WTC11 (cell line): ENCODE measurements at regions not wholly inside any gene's neighbourhood (a gene's known extent, or its start where the extent isn't known, plus 50 kb on each side); places are given as distances from the start of the nearest gene placed in this dataset.

Experiments used
- ATAC-seq: fragments of 200-7000 bp; cut with Tn5 transposase; 2 replicates; pipeline ENCODE4 v1.10.0; 2021; ENCODE audit warnings: mild to moderate bottlenecking, moderate library complexity
- CTCF ChIA-PET: fragments of 300-600 bp; sonication (Branson Sonifier 250); formaldehyde crosslinking; loops from one replicate; lab custom pipeline; 2021; ENCODE audit warnings: antibody characterized with exemption; lab: Charles Lee
- POLR2A ChIA-PET: fragments of 350-600 bp; sonication (Branson Sonifier 250); formaldehyde crosslinking; loops from one replicate; lab custom pipeline; 2021; ENCODE audit warnings: antibody characterized with exemption; lab: Charles Lee
- DNase-seq: peaks from one replicate; pipeline ENCODE4 v3.0.0; 2021; ENCODE audit warnings: low spot score
- H3K27ac Mint-ChIP-seq: 2 replicates; pipeline ENCODE4 v1.8.0; 2021; ENCODE audit warnings: mixed read lengths
- H3K27me3 Mint-ChIP-seq: 2 replicates; pipeline ENCODE4 v1.8.0; 2021; ENCODE audit warnings: low read depth, mild to moderate bottlenecking, moderate library complexity, mixed read lengths
- H3K36me3 Mint-ChIP-seq: 2 replicates; pipeline ENCODE4 v1.8.0; 2021; ENCODE audit warnings: mixed read lengths
- H3K4me1 Mint-ChIP-seq: 2 replicates; pipeline ENCODE4 v1.8.0; 2022; ENCODE audit warnings: mixed read lengths
- H3K4me3 Mint-ChIP-seq: 2 replicates; pipeline ENCODE4 v1.8.0; 2021; ENCODE audit warnings: mild to moderate bottlenecking, moderate library complexity, mixed read lengths
- H3K9me3 Mint-ChIP-seq: 2 replicates; pipeline ENCODE4 v1.8.0; 2021; ENCODE audit warnings: mixed read lengths
- CREB1 ChIP-seq: sonication (generic); formaldehyde crosslinking; IDR thresholded peaks from 2 replicates; pipeline ENCODE4 v1.8.0; 2023; ENCODE audit warnings: mild to moderate bottlenecking, missing genetic modification reagents
- FOXK1 ChIP-seq: sonication (generic); formaldehyde crosslinking; IDR thresholded peaks from 2 replicates; pipeline ENCODE4 v1.8.0; 2022; ENCODE audit warnings: mild to moderate bottlenecking, moderate library complexity, missing genetic modification reagents
- JAZF1 ChIP-seq: fragments of 250-450 bp; sonication (Bioruptor Pico); IDR thresholded peaks from 2 replicates; pipeline ENCODE4 v1.9.0; 2021; ENCODE audit warnings: moderate library complexity, mild to moderate bottlenecking, inconsistent platforms
- MXD4 ChIP-seq: fragments of 250-450 bp; sonication (Bioruptor Pico); IDR thresholded peaks from 2 replicates; pipeline ENCODE4 v1.8.0; 2021; ENCODE audit warnings: mild to moderate bottlenecking, moderate library complexity, borderline replicate concordance
- NFATC4 ChIP-seq: fragments of 250-450 bp; sonication (Bioruptor Pico); IDR thresholded peaks from 2 replicates; pipeline ENCODE4 v1.9.0; 2021; ENCODE audit warnings: mild to moderate bottlenecking
- NFE2L1 ChIP-seq: sonication (generic); formaldehyde crosslinking; IDR thresholded peaks from 2 replicates; pipeline ENCODE4 v1.8.1; 2023; ENCODE audit warnings: missing genetic modification reagents
- NR1H2 ChIP-seq: sonication (generic); formaldehyde crosslinking; IDR thresholded peaks from 2 replicates; pipeline ENCODE4 v1.9.0; 2021; ENCODE audit warnings: mild to moderate bottlenecking, moderate library complexity, missing genetic modification reagents
- NR2C2 ChIP-seq: sonication (generic); formaldehyde crosslinking; IDR thresholded peaks from 2 replicates; pipeline ENCODE4 v1.8.0; 2022; ENCODE audit warnings: mild to moderate bottlenecking, missing genetic modification reagents
- RELA ChIP-seq: sonication (generic); formaldehyde crosslinking; IDR thresholded peaks from 2 replicates; pipeline ENCODE4 v1.8.1; 2022; ENCODE audit warnings: missing genetic modification reagents, mild to moderate bottlenecking, borderline replicate concordance
- ZNF219 ChIP-seq: sonication (generic); formaldehyde crosslinking; IDR thresholded peaks from 2 replicates; pipeline ENCODE4 v1.8.0; 2023; ENCODE audit warnings: missing genetic modification reagents, mild to moderate bottlenecking, borderline replicate concordance
- ZNF416 ChIP-seq: fragments of 250-450 bp; sonication (Bioruptor Pico); IDR thresholded peaks from 2 replicates; pipeline ENCODE4 v1.9.0; 2021; ENCODE audit warnings: mild to moderate bottlenecking, inconsistent platforms
- ZNF671 ChIP-seq: fragments of 250-450 bp; sonication (Bioruptor Pico); IDR thresholded peaks from 2 replicates; pipeline ENCODE4 v1.8.0; 2021; ENCODE audit warnings: mild to moderate bottlenecking
- TF ChIP-seq, protein P1 (sequence below): fragments of 250-450 bp; sonication (Bioruptor Pico); IDR thresholded peaks from 2 replicates; pipeline ENCODE4 v1.9.0; 2021; ENCODE audit warnings: mild to moderate bottlenecking
- TF ChIP-seq, protein P2 (sequence below): sonication (generic); formaldehyde crosslinking; IDR thresholded peaks from 2 replicates; pipeline ENCODE4 v1.8.0; 2023; ENCODE audit warnings: mild to moderate bottlenecking, missing genetic modification reagents
- TF ChIP-seq, protein P3 (sequence below): sonication (generic); formaldehyde crosslinking; IDR thresholded peaks from 2 replicates; pipeline ENCODE4 v1.8.1; 2023; ENCODE audit warnings: mild to moderate bottlenecking, missing genetic modification reagents, moderate library complexity
- TF ChIP-seq, protein P4 (sequence below): sonication (generic); formaldehyde crosslinking; IDR thresholded peaks from 2 replicates; pipeline ENCODE4 v1.8.1; 2023; ENCODE audit warnings: mild to moderate bottlenecking, missing genetic modification reagents, moderate library complexity
- TF ChIP-seq, protein P5 (sequence below): sonication (generic); formaldehyde crosslinking; IDR thresholded peaks from 2 replicates; pipeline ENCODE4 v1.8.0; 2022; ENCODE audit warnings: mild to moderate bottlenecking, missing genetic modification reagents
- TF ChIP-seq, protein P6 (sequence below): sonication (generic); formaldehyde crosslinking; IDR thresholded peaks from 2 replicates; pipeline ENCODE4 v1.8.0; 2022; ENCODE audit warnings: missing genetic modification reagents
- TF ChIP-seq, protein P7 (sequence below): sonication (generic); formaldehyde crosslinking; conservative IDR thresholded peaks from 2 replicates; pipeline ENCODE4 v1.8.1; 2023; ENCODE audit warnings: mild to moderate bottlenecking, low read depth, missing genetic modification reagents, moderate library complexity
- TF ChIP-seq, protein P8 (sequence below): sonication (generic); formaldehyde crosslinking; IDR thresholded peaks from 2 replicates; pipeline ENCODE4 v1.8.1; 2022; ENCODE audit warnings: mild to moderate bottlenecking, missing genetic modification reagents, moderate library complexity, borderline replicate concordance
- TF ChIP-seq, protein P9 (sequence below): fragments of 200-600 bp; IDR thresholded peaks from 2 replicates; pipeline ENCODE4 v1.8.0; 2022; ENCODE audit warnings: antibody characterized with exemption

DNA sequence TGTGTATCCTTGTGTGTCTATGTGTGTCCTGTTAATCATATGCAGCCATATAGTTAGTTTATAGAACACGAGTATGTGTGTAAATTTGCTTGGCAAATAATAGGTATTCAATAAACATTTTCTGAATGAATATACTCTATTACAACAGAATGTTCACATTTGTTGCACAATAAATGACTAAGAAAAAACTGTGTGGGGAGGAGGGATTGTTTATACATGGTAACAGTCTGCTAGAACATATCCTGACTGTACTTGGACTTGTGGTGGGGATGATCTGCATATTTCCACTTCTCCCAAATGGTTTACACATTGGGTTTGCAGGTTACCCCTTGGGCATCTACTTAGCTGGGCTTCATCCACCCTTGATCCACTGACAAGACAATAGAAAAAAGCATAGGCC, 194.6 kb downstream of the INSC start:
- H3K9me3 Mint-ChIP-seq: peaks cover 28% of the 10 kb centered on the region
- no peak overlapping the region for H3K4me3 Mint-ChIP-seq
- no peak overlapping the region for H3K27ac Mint-ChIP-seq
- H3K36me3 Mint-ChIP-seq: 0 out of 2 replicates have a peak, but pooled peaks cover 3% of the 10 kb centered on the region
- TF ChIP-seq ZNF671 (CRISPR knock-in tag) (no peak), RELA (no peak), NR1H2 (CRISPR knock-in tag) (no peak), JAZF1 (no peak), CREB1 (CRISPR knock-in tag) (no peak), FOXK1 (CRISPR knock-in tag) (no peak), NFE2L1 (CRISPR knock-in tag) (no peak)
- TF ChIP-seq, protein P1, sequence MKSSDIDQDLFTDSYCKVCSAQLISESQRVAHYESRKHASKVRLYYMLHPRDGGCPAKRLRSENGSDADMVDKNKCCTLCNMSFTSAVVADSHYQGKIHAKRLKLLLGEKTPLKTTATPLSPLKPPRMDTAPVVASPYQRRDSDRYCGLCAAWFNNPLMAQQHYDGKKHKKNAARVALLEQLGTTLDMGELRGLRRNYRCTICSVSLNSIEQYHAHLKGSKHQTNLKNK (CRISPR knock-in tag): no peak
- TF ChIP-seq, protein P2, sequence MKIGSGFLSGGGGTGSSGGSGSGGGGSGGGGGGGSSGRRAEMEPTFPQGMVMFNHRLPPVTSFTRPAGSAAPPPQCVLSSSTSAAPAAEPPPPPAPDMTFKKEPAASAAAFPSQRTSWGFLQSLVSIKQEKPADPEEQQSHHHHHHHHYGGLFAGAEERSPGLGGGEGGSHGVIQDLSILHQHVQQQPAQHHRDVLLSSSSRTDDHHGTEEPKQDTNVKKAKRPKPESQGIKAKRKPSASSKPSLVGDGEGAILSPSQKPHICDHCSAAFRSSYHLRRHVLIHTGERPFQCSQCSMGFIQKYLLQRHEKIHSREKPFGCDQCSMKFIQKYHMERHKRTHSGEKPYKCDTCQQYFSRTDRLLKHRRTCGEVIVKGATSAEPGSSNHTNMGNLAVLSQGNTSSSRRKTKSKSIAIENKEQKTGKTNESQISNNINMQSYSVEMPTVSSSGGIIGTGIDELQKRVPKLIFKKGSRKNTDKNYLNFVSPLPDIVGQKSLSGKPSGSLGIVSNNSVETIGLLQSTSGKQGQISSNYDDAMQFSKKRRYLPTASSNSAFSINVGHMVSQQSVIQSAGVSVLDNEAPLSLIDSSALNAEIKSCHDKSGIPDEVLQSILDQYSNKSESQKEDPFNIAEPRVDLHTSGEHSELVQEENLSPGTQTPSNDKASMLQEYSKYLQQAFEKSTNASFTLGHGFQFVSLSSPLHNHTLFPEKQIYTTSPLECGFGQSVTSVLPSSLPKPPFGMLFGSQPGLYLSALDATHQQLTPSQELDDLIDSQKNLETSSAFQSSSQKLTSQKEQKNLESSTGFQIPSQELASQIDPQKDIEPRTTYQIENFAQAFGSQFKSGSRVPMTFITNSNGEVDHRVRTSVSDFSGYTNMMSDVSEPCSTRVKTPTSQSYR: no peak
- TF ChIP-seq, protein P3, sequence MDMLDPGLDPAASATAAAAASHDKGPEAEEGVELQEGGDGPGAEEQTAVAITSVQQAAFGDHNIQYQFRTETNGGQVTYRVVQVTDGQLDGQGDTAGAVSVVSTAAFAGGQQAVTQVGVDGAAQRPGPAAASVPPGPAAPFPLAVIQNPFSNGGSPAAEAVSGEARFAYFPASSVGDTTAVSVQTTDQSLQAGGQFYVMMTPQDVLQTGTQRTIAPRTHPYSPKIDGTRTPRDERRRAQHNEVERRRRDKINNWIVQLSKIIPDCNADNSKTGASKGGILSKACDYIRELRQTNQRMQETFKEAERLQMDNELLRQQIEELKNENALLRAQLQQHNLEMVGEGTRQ (CRISPR knock-in tag): no peak
- TF ChIP-seq, protein P4, sequence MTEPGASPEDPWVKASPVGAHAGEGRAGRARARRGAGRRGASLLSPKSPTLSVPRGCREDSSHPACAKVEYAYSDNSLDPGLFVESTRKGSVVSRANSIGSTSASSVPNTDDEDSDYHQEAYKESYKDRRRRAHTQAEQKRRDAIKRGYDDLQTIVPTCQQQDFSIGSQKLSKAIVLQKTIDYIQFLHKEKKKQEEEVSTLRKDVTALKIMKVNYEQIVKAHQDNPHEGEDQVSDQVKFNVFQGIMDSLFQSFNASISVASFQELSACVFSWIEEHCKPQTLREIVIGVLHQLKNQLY (CRISPR knock-in tag): no peak
- TF ChIP-seq, protein P5, sequence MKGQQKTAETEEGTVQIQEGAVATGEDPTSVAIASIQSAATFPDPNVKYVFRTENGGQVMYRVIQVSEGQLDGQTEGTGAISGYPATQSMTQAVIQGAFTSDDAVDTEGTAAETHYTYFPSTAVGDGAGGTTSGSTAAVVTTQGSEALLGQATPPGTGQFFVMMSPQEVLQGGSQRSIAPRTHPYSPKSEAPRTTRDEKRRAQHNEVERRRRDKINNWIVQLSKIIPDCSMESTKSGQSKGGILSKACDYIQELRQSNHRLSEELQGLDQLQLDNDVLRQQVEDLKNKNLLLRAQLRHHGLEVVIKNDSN (CRISPR knock-in tag): no peak
- H3K27me3 Mint-ChIP-seq: no peaks in the 10 kb centered on the region; the same call in 1 of the 2 replicates
- H3K4me1 Mint-ChIP-seq: peaks cover 22% of the 10 kb centered on the region
- ChIA-PET CTCF (no interaction called here), POLR2A (no interaction called here)
- DNase-seq (no peak), ATAC-seq (no peak)

DNA sequence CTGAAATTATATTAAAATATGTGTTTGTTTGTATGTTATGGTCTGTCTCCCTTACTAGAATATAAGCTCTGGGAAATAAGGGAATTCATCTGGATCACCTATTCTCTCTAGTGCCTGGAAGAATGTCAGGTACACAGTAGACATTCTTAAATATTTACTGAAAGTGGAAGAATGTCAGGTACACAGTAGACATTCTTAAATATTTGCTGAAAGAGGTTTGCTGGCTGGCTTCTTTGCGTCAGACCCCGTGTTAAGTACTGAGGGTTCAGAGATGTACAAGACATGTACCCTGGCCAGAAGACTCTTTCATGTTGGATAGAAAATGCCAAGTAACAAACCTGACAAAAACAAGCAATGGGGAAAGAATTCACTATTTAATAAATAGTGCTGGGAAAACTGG, 199.1 kb downstream of the INSC start:
- ATAC-seq: no peak
- ChIA-PET CTCF (no interaction called here), POLR2A (no interaction called here)
- TF ChIP-seq MXD4: no peak
- TF ChIP-seq NFATC4 (CRISPR knock-in tag): no peak
- TF ChIP-seq, protein P6, sequence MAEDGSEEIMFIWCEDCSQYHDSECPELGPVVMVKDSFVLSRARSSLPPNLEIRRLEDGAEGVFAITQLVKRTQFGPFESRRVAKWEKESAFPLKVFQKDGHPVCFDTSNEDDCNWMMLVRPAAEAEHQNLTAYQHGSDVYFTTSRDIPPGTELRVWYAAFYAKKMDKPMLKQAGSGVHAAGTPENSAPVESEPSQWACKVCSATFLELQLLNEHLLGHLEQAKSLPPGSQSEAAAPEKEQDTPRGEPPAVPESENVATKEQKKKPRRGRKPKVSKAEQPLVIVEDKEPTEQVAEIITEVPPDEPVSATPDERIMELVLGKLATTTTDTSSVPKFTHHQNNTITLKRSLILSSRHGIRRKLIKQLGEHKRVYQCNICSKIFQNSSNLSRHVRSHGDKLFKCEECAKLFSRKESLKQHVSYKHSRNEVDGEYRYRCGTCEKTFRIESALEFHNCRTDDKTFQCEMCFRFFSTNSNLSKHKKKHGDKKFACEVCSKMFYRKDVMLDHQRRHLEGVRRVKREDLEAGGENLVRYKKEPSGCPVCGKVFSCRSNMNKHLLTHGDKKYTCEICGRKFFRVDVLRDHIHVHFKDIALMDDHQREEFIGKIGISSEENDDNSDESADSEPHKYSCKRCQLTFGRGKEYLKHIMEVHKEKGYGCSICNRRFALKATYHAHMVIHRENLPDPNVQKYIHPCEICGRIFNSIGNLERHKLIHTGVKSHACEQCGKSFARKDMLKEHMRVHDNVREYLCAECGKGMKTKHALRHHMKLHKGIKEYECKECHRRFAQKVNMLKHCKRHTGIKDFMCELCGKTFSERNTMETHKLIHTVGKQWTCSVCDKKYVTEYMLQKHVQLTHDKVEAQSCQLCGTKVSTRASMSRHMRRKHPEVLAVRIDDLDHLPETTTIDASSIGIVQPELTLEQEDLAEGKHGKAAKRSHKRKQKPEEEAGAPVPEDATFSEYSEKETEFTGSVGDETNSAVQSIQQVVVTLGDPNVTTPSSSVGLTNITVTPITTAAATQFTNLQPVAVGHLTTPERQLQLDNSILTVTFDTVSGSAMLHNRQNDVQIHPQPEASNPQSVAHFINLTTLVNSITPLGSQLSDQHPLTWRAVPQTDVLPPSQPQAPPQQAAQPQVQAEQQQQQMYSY (CRISPR knock-in tag): no peak
- TF ChIP-seq ZNF416 (CRISPR knock-in tag): no peak
- TF ChIP-seq ZNF671 (CRISPR knock-in tag): no peak
- TF ChIP-seq ZNF219 (CRISPR knock-in tag): no peak
- TF ChIP-seq, protein P7, sequence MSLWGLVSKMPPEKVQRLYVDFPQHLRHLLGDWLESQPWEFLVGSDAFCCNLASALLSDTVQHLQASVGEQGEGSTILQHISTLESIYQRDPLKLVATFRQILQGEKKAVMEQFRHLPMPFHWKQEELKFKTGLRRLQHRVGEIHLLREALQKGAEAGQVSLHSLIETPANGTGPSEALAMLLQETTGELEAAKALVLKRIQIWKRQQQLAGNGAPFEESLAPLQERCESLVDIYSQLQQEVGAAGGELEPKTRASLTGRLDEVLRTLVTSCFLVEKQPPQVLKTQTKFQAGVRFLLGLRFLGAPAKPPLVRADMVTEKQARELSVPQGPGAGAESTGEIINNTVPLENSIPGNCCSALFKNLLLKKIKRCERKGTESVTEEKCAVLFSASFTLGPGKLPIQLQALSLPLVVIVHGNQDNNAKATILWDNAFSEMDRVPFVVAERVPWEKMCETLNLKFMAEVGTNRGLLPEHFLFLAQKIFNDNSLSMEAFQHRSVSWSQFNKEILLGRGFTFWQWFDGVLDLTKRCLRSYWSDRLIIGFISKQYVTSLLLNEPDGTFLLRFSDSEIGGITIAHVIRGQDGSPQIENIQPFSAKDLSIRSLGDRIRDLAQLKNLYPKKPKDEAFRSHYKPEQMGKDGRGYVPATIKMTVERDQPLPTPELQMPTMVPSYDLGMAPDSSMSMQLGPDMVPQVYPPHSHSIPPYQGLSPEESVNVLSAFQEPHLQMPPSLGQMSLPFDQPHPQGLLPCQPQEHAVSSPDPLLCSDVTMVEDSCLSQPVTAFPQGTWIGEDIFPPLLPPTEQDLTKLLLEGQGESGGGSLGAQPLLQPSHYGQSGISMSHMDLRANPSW (CRISPR knock-in tag): no peak
- no peak for TF ChIP-seq NR2C2
- TF ChIP-seq, protein P8, sequence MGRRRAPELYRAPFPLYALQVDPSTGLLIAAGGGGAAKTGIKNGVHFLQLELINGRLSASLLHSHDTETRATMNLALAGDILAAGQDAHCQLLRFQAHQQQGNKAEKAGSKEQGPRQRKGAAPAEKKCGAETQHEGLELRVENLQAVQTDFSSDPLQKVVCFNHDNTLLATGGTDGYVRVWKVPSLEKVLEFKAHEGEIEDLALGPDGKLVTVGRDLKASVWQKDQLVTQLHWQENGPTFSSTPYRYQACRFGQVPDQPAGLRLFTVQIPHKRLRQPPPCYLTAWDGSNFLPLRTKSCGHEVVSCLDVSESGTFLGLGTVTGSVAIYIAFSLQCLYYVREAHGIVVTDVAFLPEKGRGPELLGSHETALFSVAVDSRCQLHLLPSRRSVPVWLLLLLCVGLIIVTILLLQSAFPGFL: no peak
- TF ChIP-seq, protein P9, sequence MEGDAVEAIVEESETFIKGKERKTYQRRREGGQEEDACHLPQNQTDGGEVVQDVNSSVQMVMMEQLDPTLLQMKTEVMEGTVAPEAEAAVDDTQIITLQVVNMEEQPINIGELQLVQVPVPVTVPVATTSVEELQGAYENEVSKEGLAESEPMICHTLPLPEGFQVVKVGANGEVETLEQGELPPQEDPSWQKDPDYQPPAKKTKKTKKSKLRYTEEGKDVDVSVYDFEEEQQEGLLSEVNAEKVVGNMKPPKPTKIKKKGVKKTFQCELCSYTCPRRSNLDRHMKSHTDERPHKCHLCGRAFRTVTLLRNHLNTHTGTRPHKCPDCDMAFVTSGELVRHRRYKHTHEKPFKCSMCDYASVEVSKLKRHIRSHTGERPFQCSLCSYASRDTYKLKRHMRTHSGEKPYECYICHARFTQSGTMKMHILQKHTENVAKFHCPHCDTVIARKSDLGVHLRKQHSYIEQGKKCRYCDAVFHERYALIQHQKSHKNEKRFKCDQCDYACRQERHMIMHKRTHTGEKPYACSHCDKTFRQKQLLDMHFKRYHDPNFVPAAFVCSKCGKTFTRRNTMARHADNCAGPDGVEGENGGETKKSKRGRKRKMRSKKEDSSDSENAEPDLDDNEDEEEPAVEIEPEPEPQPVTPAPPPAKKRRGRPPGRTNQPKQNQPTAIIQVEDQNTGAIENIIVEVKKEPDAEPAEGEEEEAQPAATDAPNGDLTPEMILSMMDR: no peak
- DNase-seq: no peak
- Mint-ChIP-seq H3K4me1 (0 out of 2 replicates have a peak, but pooled peaks cover 2% of the 10 kb centered on the region), H3K27ac (no peak overlapping the region), H3K27me3 (no peaks in the 10 kb centered on the region), H3K4me3 (no peak overlapping the region), H3K36me3 (no peaks in the 10 kb centered on the region), H3K9me3 (peaks cover 17% of the 10 kb centered on the region)
